GM19328 (cell line): ENCODE measurements at regions not wholly inside any gene's neighbourhood (a gene's known extent, or its start where the extent isn't known, plus 50 kb on each side); places are given as distances from the start of the nearest gene placed in this dataset.

Source experiments
- ATAC-seq: cut with Tn5 transposase; IDR thresholded peaks from one replicate; pipeline ENCODE4 v1.9.1; 2021; ENCODE audit warnings: mild to moderate bottlenecking, moderate library complexity; ENCODE audit not compliant: unreplicated experiment

GRCh38 chr4:166335256-166335938 lies 462.4 kb downstream of the TLL1 start:
- no peak for ATAC-seq

DNA sequence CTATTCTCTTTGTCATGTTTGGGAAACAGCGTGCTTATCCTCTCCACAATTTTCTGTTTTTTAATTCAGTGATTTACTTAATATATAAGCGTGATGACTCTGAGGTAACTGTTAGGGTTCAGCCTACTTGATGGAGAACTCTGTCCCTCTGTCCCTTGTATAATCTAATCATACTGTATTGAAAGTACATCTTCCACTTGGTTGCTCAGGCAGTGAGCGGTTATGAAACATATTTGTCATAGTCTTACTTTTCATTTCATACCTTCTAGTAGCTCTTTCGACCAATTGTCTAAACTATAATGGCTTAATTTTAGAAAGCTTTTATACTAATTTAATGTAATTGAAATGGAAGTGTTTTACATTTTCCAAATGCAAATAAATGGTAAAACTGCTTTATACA lies 469.0 kb downstream of the TLL1 start:
- ATAC-seq: no peak

- ATAC-seq: no peak
Observed at GRCh38 chr4:166363198-166363597, 490.2 kb downstream of the TLL1 start.

DNA sequence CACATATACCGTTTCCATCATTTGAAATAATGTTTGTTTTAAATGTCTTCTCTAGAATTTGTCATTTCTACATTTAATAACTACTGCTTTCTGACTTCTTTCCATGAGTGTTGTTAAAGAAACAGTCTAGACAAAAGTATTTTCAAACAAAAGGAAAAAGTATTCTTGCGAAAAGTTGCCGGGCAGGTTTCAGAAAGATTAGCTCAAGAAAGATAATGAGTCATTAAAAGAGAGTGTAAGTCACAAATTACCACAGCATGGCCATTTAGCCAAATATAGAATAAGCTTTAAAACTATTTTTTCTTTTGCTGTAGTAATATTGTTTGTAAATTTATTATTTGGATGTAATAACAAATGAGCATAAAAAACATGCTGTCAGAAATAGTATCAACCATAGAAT lies 493.0 kb downstream of the TLL1 start:
- ATAC-seq: no peak

DNA sequence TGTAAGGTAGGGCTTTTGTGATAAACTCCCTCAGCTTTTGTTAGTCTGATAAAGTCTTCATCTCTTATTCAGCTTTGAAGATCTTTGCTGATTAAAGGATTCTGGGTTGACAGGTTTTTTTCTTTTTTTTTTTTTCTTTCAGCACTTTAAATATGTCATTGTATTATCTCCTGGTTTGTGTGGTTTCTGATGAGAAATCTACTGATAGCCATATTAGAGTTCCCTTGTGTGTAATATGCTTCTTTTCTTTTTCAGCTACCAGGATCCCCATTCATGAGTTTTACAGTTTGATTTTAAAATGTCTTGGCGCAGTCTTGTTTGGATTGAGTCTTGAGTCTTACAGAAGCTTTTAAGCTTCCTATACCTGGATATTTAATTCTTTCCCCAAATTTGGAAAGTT lies 504.5 kb downstream of the TLL1 start:
- ATAC-seq: no peak

DNA sequence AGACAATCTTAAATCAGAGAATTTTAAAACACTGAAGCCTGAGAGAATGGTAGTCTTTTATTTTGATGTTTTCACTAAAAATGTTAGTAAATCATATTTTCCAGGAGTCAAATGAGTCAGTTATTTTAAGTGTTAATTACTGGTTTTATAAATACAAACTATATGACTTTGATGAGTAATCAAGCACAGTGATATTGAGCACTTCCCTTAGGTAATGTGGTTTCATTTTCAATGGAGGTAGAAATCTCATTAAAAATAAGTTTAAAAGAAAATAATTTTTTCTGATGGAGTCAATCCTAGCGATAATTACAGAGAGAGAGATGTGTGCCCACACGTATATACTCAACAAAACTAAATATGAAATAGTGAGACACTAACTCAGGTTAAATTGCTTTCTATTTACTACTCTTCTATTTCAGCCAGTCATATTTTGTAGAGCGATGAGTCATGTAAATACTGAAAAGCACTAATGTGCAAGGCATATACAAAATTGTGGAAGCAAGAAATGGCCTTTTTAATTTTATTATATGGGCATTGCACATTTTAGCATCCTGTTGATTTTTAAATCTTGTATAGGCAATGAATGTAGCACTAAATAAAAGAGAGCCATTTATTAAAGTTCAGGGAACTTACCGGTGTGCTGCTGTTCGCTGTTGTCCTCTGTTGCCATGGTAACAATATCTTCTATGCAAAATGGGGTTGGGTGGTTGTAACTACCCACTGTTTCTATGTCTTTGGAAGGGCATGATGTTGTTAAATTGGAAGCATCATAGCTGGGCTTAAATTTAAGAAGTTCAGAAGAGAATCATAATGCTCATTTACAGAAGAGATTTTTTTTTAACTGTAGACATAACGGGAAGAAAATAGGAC lies 513.7 kb downstream of the TLL1 start:
- ATAC-seq: no peak

- ATAC-seq: no peak
Observed at GRCh38 chr4:166391501-166391900, 518.5 kb downstream of the TLL1 start.

DNA sequence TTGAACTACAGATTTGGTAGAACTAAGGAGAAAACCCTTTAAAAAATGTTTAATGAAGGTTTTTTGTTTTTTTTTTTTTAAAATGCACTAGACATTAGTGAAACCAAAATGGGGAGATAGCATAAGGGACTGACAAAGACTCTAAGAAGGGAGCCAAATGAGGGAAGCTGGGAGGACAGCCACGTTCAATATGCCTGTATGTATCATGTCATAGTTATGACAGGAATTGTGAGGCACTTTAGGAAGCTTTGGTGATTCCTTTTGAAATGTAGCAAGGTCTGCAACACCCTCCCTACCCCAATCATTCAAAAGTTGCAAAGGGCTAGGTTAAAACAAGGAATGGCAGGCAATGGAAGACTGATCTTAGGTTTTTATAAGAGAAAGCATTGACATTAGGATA lies 526.0 kb downstream of the TLL1 start:
- no peak for ATAC-seq

- ATAC-seq: no peak
Observed at GRCh38 chr4:166400270-166400894, 527.3 kb downstream of the TLL1 start.

DNA sequence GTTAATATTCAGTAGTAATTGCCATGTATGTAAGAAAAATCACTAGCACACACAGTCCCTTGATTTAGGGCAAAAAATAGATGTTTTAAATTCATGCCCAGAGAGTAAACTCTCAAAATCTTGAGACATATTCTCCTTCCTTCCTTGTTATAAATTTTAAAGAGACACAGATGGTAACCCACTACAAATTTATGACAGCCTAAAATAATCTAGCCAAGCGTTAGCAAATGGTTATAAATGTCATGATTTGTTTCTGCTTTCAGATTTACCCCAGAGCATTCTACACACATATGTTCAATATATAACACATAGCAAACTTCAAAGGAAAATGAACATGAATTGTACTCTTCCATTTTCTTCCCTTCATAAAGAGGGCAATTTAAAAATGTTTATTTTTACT lies 540.3 kb downstream of the TLL1 start:
- no peak for ATAC-seq

GRCh38 chr4:166414431-166414830 lies 541.4 kb downstream of the TLL1 start:
- ATAC-seq: no peak

GRCh38 chr4:166415749-166416148 lies 542.7 kb downstream of the TLL1 start:
- no peak for ATAC-seq

DNA sequence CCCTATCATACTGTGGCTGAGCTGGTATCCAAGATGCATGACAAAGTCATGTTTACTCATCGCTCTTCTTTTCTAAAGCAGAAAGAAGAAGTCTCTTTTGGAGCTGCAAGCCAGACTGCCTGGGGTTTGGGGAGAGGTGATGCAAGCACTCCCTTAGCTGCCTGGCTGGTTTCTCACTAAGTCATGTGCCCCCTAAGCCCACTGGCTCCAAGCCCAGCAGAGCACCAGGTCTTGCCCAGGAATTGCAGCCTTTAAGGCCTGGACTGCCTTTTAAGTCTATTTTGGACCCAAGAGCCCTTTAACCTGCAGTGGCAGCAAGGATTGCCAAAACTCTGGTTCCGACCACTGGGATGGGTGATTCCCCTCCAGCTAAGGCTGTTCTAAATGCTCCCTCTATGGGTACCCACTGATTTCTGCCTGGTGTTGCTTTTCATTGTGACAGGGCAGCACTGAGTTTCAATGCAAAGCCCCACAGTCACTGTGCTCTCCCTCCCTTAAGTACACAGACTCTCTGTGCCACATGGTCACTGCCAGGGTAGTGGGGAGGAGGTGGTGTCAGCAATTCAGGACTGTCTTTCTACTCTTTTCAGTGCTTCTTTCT lies 548.6 kb downstream of the TLL1 start:
- no peak for ATAC-seq

DNA sequence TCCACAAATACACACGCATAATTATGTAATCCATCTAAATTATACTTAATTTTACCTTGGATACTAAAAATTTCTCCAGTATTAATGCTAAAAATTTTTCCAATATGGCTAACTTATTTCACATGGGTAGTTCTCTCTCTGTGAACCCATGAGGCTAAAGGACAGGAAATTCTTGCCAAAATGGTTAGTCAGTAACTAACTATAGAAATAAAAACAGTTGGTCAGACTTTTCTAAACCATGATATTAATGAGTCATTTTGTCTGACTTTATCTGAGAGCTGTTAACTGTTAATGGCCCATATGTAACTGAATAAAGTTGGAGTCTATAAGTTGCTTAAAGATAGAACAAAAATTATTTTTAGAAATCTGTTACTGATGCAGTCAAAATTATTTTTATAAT lies 549.4 kb downstream of the TLL1 start:
- no peak for ATAC-seq

DNA sequence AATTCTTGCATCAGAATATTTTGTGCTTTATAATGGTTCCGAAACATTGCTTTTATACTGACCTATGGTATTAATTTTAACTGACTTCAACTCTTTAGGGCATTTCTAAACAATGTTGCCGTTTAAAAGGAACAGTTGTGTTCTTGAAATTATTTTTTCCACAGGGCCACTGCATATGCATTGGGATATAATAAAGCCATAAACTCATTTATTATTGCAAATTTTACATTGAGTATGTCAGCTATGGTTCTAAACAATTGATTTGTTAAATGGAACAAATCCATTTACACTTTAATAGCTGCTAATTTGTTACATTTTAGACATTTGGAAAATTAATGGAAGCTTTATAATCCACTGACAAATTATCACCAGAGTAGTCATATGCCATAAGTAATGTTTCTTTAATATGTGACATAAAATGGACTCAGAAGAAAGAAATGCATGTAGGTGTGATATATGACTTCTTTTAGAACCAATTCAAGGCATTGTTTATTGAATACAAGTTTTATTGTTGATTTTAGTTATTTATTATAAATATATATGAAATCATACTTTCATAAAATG lies 553.3 kb downstream of the TLL1 start:
- no peak for ATAC-seq

DNA sequence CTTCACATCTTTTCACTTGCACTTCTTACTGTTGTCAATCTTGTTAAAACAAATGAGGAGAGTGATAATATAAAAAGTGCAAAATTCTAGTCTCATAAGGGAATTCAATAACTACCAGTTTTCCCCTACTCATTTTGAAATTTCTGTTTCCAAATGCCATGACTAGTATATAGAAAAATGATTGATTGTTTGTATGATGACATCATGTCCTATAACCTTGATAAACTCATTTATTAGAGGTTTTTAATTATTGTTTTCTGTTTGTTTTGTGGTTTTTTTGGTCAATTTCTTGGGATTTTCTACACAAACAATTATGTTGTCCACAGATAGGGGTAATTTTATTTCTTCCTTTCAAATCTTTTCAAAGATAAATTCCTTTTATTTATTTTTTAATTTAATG lies 559.1 kb downstream of the TLL1 start:
- ATAC-seq: no peak

GRCh38 chr4:166432842-166433241 lies 559.8 kb downstream of the TLL1 start:
- ATAC-seq: no peak

- ATAC-seq: no peak
Observed at GRCh38 chr4:166435449-166435848, 562.4 kb downstream of the TLL1 start.

DNA sequence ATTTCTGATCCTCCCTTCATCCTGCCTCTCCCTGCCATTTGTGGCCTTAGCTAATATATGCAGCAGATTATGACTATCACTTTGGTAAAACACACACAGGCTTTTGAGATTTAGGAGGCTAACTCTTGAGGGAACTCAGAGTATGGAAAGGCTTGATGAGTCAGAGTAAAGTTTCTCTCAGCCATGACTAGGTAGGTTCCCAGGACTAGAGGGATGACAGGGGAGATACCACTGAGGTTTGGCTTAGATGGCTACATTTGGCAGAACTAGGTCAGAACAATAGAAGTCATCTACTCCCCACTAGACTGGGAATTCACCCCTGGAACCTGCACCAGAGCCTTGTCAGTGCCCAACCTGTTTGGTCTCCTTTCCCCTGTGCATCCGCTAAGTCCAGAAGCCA lies 585.7 kb downstream of the TLL1 start:
- no peak for ATAC-seq

DNA sequence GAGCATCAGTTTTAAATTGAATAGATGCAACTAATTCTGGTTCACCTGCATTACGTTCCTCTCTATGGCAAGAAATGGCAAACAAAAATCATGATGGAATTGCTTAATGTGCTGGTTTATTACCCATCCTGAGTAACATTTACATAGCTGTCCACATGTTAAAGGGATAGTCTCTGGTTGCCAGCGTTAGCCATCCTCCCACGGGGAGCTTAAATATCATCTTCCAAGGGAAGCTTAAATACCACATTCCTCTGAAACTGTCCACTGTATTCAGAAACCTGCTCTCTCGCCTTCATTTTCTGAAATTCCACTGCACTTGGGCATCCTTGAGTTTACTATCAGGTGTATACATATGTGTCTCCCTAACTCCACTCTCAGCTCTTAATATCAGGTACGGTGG lies 586.6 kb downstream of the TLL1 start:
- ATAC-seq: no peak
